Suprapubic skin (tissue), 4 donors: ENCODE measurements at regions not wholly inside any gene's neighbourhood (a gene's known extent, or its start where the extent isn't known, plus 50 kb on each side); places are given as distances from the start of the nearest gene placed in this dataset.

Experiments used
- EP300 ChIP-seq: sonication (generic); formaldehyde crosslinking; IDR thresholded peaks from one replicate; pipeline ENCODE4 v1.6.1; 2017; ENCODE audit warnings: antibody characterized with exemption
- POLR2A ChIP-seq, 2 donors: fragments of 450-650 bp; IDR thresholded peaks; one replicate each; pipeline ENCODE4 v1.6.1; 2017; ENCODE audit warnings: antibody characterized with exemption in 2 of 2, mild to moderate bottlenecking in 2 of 2, moderate library complexity in 2 of 2
- POLR2AphosphoS5 ChIP-seq, 3 donors: sonication (generic); formaldehyde crosslinking; IDR thresholded peaks; one replicate each; pipeline ENCODE4 v1.6.1; 2017; ENCODE audit warnings: antibody characterized with exemption in 3 of 3
- TF ChIP-seq, protein P1 (sequence below), 2 donors: fragments of 200-600 bp in 1 of 2; fragments of 450-650 bp in 1 of 2; sonication (generic) in 1 of 2; IDR thresholded peaks; one replicate each; pipeline ENCODE4 v1.5.1; 2016 to 2019; ENCODE audit warnings: antibody characterized with exemption in 2 of 2, mild to moderate bottlenecking in 1 of 2, moderate library complexity in 1 of 2

DNA sequence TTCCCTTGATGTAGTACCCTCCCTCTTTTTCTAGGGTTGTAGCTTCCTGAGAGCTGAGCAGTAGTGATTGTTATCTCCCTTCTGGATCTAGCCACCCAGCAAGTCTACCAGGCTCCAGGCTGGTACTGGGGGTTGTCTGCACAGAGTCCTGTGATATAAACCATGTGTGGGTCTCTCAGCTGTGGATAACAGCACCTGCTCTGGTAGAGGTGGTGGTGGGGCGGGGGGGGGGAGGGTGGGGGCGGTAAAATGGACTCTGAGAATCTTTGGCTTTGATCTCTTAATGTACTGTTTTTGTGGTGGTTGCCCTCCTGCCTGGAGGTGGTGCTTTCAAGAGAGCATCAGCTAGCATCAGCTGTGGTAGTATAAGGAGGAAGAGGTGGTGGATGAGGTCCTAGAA lies 302.0 kb upstream of the CHRM2 start:
- TF ChIP-seq, protein P1, sequence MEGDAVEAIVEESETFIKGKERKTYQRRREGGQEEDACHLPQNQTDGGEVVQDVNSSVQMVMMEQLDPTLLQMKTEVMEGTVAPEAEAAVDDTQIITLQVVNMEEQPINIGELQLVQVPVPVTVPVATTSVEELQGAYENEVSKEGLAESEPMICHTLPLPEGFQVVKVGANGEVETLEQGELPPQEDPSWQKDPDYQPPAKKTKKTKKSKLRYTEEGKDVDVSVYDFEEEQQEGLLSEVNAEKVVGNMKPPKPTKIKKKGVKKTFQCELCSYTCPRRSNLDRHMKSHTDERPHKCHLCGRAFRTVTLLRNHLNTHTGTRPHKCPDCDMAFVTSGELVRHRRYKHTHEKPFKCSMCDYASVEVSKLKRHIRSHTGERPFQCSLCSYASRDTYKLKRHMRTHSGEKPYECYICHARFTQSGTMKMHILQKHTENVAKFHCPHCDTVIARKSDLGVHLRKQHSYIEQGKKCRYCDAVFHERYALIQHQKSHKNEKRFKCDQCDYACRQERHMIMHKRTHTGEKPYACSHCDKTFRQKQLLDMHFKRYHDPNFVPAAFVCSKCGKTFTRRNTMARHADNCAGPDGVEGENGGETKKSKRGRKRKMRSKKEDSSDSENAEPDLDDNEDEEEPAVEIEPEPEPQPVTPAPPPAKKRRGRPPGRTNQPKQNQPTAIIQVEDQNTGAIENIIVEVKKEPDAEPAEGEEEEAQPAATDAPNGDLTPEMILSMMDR (IDR thresholded peaks at IDR 0.05): no peak
- TF ChIP-seq POLR2A (IDR thresholded peaks at IDR 0.05): no peak
- TF ChIP-seq POLR2AphosphoS5 (IDR thresholded peaks at IDR 0.05): no peak
- no peak for TF ChIP-seq EP300
